Type B pancreatic cell (in vitro differentiated cells): ENCODE measurements at regions not wholly inside any gene's neighbourhood (a gene's known extent, or its start where the extent isn't known, plus 50 kb on each side); places are given as distances from the start of the nearest gene placed in this dataset.
"Not testable (repeated sequence)": the region's sequence is repeated elsewhere in the genome, so short reads cannot be mapped to it uniquely, and the experiment has no call there.

ENCODE experiments used
- DNase-seq: peaks from one replicate; pipeline ENCODE4 v3.0.0; 2021; ENCODE audit warnings: mixed read lengths; ENCODE audit not compliant: unreplicated experiment; ENCODE audit errors: extremely low spot score
- H3K27ac Mint-ChIP-seq: 2 replicates; pipeline ENCODE4 v1.8.0; 2021; ENCODE audit warnings: mild to moderate bottlenecking, mixed read lengths
- H3K27me3 Mint-ChIP-seq: 2 replicates; pipeline ENCODE4 v1.8.0; 2021; ENCODE audit warnings: mixed read lengths
- H3K36me3 Mint-ChIP-seq: 2 replicates; pipeline ENCODE4 v1.8.0; 2021; ENCODE audit warnings: mixed read lengths
- H3K4me1 Mint-ChIP-seq: one replicate; pipeline ENCODE4 v1.8.0; 2021; ENCODE audit warnings: mixed read lengths; ENCODE audit not compliant: unreplicated experiment
- H3K4me3 Mint-ChIP-seq: 2 replicates; pipeline ENCODE4 v1.8.0; 2021; ENCODE audit warnings: mild to moderate bottlenecking, mixed read lengths
- H3K9me3 Mint-ChIP-seq: 2 replicates; pipeline ENCODE4 v1.8.0; 2021; ENCODE audit warnings: mixed read lengths
- TF ChIP-seq, protein P1 (sequence below): fragments of 200-600 bp; sonication (generic); conservative IDR thresholded peaks from 2 replicates; pipeline ENCODE4 v1.5.0; 2021; ENCODE audit warnings: antibody characterized with exemption, mild to moderate bottlenecking

DNA sequence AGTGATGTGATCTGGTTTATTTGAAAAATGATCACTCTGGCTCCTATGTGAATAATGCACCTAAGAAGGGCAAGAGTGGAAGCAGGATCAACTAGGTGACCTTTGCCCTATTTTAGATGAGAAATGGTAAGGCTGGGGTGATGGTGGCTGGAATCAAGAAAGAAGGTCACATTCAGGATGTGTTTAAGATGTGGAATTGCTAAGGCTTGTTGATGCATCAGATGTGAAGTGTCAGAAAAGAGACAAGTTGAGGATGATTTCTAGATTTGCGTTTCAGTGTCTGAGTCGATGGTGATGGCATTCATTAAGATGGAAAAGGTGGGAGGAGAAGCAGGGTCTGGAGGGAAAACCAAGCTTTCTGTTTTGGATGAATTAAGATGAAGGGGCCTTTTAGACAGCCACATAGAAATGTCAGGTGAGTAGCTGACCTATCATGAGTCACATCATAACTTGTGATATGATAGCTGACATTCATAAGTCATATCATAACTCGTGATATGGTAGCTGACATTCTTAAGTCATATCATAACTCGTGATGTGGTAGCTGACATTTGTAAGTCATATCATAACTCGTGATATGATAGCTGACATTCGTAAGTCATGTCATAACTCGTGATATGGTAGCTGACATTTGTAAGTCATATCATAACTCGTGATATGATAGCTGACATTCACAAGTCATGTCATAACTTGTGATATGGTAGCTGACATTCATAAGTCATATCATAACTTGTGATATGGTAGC is 101.2 kb upstream of the SEC11C start:
- H3K27ac Mint-ChIP-seq: no peak overlapping the region
- peaks cover 14% of the 10 kb centered on the region for H3K4me1 Mint-ChIP-seq
- no peak overlapping the region for H3K4me3 Mint-ChIP-seq
- TF ChIP-seq, protein P1, sequence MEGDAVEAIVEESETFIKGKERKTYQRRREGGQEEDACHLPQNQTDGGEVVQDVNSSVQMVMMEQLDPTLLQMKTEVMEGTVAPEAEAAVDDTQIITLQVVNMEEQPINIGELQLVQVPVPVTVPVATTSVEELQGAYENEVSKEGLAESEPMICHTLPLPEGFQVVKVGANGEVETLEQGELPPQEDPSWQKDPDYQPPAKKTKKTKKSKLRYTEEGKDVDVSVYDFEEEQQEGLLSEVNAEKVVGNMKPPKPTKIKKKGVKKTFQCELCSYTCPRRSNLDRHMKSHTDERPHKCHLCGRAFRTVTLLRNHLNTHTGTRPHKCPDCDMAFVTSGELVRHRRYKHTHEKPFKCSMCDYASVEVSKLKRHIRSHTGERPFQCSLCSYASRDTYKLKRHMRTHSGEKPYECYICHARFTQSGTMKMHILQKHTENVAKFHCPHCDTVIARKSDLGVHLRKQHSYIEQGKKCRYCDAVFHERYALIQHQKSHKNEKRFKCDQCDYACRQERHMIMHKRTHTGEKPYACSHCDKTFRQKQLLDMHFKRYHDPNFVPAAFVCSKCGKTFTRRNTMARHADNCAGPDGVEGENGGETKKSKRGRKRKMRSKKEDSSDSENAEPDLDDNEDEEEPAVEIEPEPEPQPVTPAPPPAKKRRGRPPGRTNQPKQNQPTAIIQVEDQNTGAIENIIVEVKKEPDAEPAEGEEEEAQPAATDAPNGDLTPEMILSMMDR: no peak
- no peaks in the 10 kb centered on the region for H3K27me3 Mint-ChIP-seq
- no peak for DNase-seq
- H3K9me3 Mint-ChIP-seq: no peaks in the 10 kb centered on the region
- no peaks in the 10 kb centered on the region for H3K36me3 Mint-ChIP-seq

GRCh38 chr18:59039040-59039320 is 100.7 kb upstream of the SEC11C start:
- not testable (repeated sequence) for H3K36me3 Mint-ChIP-seq, H3K9me3 Mint-ChIP-seq, DNase-seq, H3K27ac Mint-ChIP-seq, H3K27me3 Mint-ChIP-seq, H3K4me3 Mint-ChIP-seq
- peaks cover 14% of the 10 kb centered on the region for H3K4me1 Mint-ChIP-seq

- no peaks in the 10 kb centered on the region for H3K9me3 Mint-ChIP-seq
- TF ChIP-seq, protein P1: no peak
- no peak for DNase-seq
- peaks cover 14% of the 10 kb centered on the region for H3K4me1 Mint-ChIP-seq
- no peak overlapping the region for H3K27ac Mint-ChIP-seq
- no peaks in the 10 kb centered on the region for H3K36me3 Mint-ChIP-seq
- no peaks in the 10 kb centered on the region for H3K27me3 Mint-ChIP-seq
- H3K4me3 Mint-ChIP-seq: no peak overlapping the region
Measured at GRCh38 chr18:59039449-59039848, 100.2 kb upstream of the SEC11C start.

DNA sequence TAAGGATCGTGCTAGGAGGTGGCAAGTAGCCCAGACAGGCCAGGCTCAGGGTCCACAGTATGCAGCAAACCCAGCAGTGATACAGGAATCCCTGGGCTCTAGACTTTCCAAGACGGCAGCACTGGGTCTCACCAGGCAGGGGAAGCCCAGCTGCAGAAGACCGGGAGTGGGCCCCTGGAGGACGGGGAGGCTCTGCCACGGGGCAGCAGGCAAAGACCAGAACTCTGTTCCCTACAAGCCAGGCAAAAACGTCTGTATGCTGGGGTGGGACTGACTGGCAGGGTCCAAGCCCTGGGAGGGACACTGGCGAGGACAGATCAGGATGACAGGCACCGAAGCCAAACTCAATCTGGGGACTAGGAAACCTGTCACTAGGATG is 98.9 kb upstream of the SEC11C start:
- TF ChIP-seq, protein P1: no peak
- DNase-seq: no peak
- no peak overlapping the region for H3K4me3 Mint-ChIP-seq
- no peak overlapping the region for H3K27ac Mint-ChIP-seq
- no peaks in the 10 kb centered on the region for H3K36me3 Mint-ChIP-seq
- H3K27me3 Mint-ChIP-seq: no peaks in the 10 kb centered on the region
- peaks cover 14% of the 10 kb centered on the region for H3K4me1 Mint-ChIP-seq
- no peaks in the 10 kb centered on the region for H3K9me3 Mint-ChIP-seq

GRCh38 chr18:59041296-59041695 is 98.4 kb upstream of the SEC11C start:
- TF ChIP-seq, protein P1: no peak
- Mint-ChIP-seq H3K4me1 (peaks cover 14% of the 10 kb centered on the region), H3K27ac (no peak overlapping the region), H3K27me3 (no peaks in the 10 kb centered on the region), H3K4me3 (no peak overlapping the region), H3K36me3 (no peaks in the 10 kb centered on the region), H3K9me3 (no peaks in the 10 kb centered on the region)
- DNase-seq: no peak

- Mint-ChIP-seq H3K27me3 (no peaks in the 10 kb centered on the region), H3K27ac (peak overlapping the region; percentile 44), H3K9me3 (no peaks in the 10 kb centered on the region), H3K36me3 (no peaks in the 10 kb centered on the region), H3K4me1 (peaks cover 14% of the 10 kb centered on the region), H3K4me3 (no peak overlapping the region)
- DNase-seq: no peak
- TF ChIP-seq, protein P1: no peak
Measured at GRCh38 chr18:59041819-59042815, 97.6 kb upstream of the SEC11C start.
